H1 (cell line): ENCODE measurements at regions not wholly inside any gene's neighbourhood (a gene's known extent, or its start where the extent isn't known, plus 50 kb on each side); places are given as distances from the start of the nearest gene placed in this dataset.

Experiments
- CTCF ChIA-PET: fragments of 300-600 bp; sonication (Branson Sonifier 250); formaldehyde crosslinking; loops from one replicate; lab custom pipeline; 2021; ENCODE audit not compliant: partially characterized antibody; lab: Charles Lee
- POLR2A ChIA-PET: fragments of 300-600 bp; sonication (Branson Sonifier 250); formaldehyde crosslinking; loops from one replicate; lab custom pipeline; 2021; ENCODE audit warnings: inconsistent platforms; ENCODE audit not compliant: partially characterized antibody; lab: Charles Lee
- DNase-seq, 2 experiments: peaks; one replicate each; pipeline versions ENCODE4 v3.0.0 to v3.0.0-alpha.2; 2010 to 2022; ENCODE audit warnings: low spot score in 2 of 2, low read depth in 1 of 2, mixed read lengths in 1 of 2
- FAIRE-seq: peaks from 2 replicates; lab custom pipeline; 2011; peaks lifted over from hg19 to GRCh38; lab: Jason Lieb, UNC
- H2AFZ ChIP-seq: 2 replicates; pipeline ENCODE4 v1.8.1; 2012; ENCODE audit warnings: low read length, inconsistent platforms
- H2AK5ac ChIP-seq: 2 replicates; pipeline ENCODE4 v1.6.1; 2013; ENCODE audit warnings: low read depth, low read length
- H2BK120ac ChIP-seq: replicated peaks from 2 replicates; pipeline ENCODE3; 2013; ENCODE audit warnings: low read depth, low read length, inconsistent platforms
- H2BK12ac ChIP-seq: 2 replicates; pipeline ENCODE4 v1.6.1; 2013; ENCODE audit warnings: low read depth, low read length
- H2BK15ac ChIP-seq: 2 replicates; pipeline ENCODE4 v1.6.1; 2013; ENCODE audit warnings: low read length
- H2BK20ac ChIP-seq: 2 replicates; pipeline ENCODE4 v1.6.1; 2013; ENCODE audit warnings: low read length
- H2BK5ac ChIP-seq: 2 replicates; pipeline ENCODE4 v1.6.1; 2013; ENCODE audit warnings: low read depth, low read length
- H3K14ac ChIP-seq: 2 replicates; pipeline ENCODE4 v1.6.1; 2013; ENCODE audit warnings: inconsistent platforms; ENCODE audit not compliant: insufficient read length
- H3K18ac ChIP-seq: 2 replicates; pipeline ENCODE4 v1.6.1; 2013; ENCODE audit warnings: low read length; ENCODE audit errors: extremely low read depth
- H3K23ac ChIP-seq: 2 replicates; pipeline ENCODE4 v1.6.1; 2013; ENCODE audit warnings: inconsistent platforms; ENCODE audit not compliant: insufficient read length
- H3K23me2 ChIP-seq: 2 replicates; pipeline ENCODE4 v1.6.1; 2013; ENCODE audit warnings: low read depth, low read length
- H3K27ac ChIP-seq: 2 replicates; pipeline ENCODE4 v1.6.1; 2011; ENCODE audit warnings: low read depth, low read length, inconsistent platforms
- H3K27me3 ChIP-seq, 4 experiments: replicated peaks in 1 of 4; 1 replicate in 1 of 4; 2 replicates in 3 of 4; pipeline versions ENCODE4 v1.6.1 to v1.8.1; 2011 to 2013; ENCODE audit warnings: low read length in 3 of 4, mild to moderate bottlenecking in 3 of 4, inconsistent platforms in 2 of 4, mixed read lengths in 2 of 4, moderate library complexity in 1 of 4; ENCODE audit not compliant: control insufficient read depth in 3 of 4, insufficient read depth in 3 of 4; ENCODE audit errors: extremely low read depth in 1 of 4
- H3K36me3 ChIP-seq, 4 experiments: 2 replicates each; pipeline versions ENCODE4 v1.6.1 to v1.8.1; 2011 to 2013; ENCODE audit warnings: mild to moderate bottlenecking in 4 of 4, low read length in 3 of 4, moderate library complexity in 2 of 4, control low read depth in 1 of 4, inconsistent platforms in 1 of 4; ENCODE audit not compliant: insufficient read depth in 4 of 4, control insufficient read depth in 2 of 4
- H3K4ac ChIP-seq: replicated peaks from 2 replicates; pipeline ENCODE3; 2013; ENCODE audit warnings: low read length, low read depth, mixed read lengths, inconsistent platforms; ENCODE audit not compliant: insufficient read length
- H3K4me1 ChIP-seq, 4 experiments: replicated peaks in 1 of 4; 1 replicate in 1 of 4; 2 replicates in 3 of 4; pipeline versions ENCODE4 v1.6.1 to v1.8.1; 2011 to 2013; ENCODE audit warnings: low read length in 3 of 4, inconsistent platforms in 2 of 4, mixed read lengths in 1 of 4; ENCODE audit not compliant: insufficient read depth in 4 of 4, control insufficient read depth in 3 of 4
- H3K4me2 ChIP-seq, 2 experiments: 2 replicates each; pipeline versions ENCODE4 v1.6.1 to v1.8.1; 2011 to 2013; ENCODE audit warnings: low read depth in 2 of 2, low read length in 2 of 2, control low read depth in 1 of 2, inconsistent platforms in 1 of 2, mild to moderate bottlenecking in 1 of 2; ENCODE audit not compliant: insufficient read depth in 1 of 2
- H3K4me3 ChIP-seq, 4 experiments: fragments of 200-600, 300-600 bp in 1 of 4; sonication (generic), shearing (Covaris generic), sonication (Bioruptor Twin) in 1 of 4; 2 replicates each; pipeline versions ENCODE4 v1.5.1 to v1.8.1; 2011 to 2016; ENCODE audit warnings: low read length in 4 of 4, low read depth in 3 of 4, control low read depth in 2 of 4, inconsistent platforms in 2 of 4, mild to moderate bottlenecking in 2 of 4, mixed read lengths in 1 of 4, moderate library complexity in 1 of 4; ENCODE audit not compliant: insufficient read depth in 2 of 4; ENCODE audit errors: extremely low read depth in 1 of 4
- H3K56ac ChIP-seq: replicated peaks from 2 replicates; pipeline ENCODE3; 2013; ENCODE audit warnings: low read depth, mild to moderate bottlenecking, mixed read lengths, low read length, inconsistent platforms; ENCODE audit not compliant: insufficient read length
- H3K79me1 ChIP-seq: 2 replicates; pipeline ENCODE4 v1.6.1; 2013; ENCODE audit warnings: low read depth, low read length, control low read depth
- H3K79me2 ChIP-seq, 2 experiments: 2 replicates each; pipeline versions ENCODE4 v1.6.1 to v1.8.1; 2012 to 2013; ENCODE audit warnings: low read length in 2 of 2, mild to moderate bottlenecking in 2 of 2, inconsistent platforms in 1 of 2; ENCODE audit not compliant: insufficient read depth in 2 of 2, control insufficient read depth in 1 of 2
- H3K9ac ChIP-seq, 4 experiments: replicated peaks in 1 of 4; 1 replicate in 1 of 4; 2 replicates in 3 of 4; pipeline versions ENCODE4 v1.6.1 to v1.8.1; 2011 to 2013; ENCODE audit warnings: low read depth in 3 of 4, low read length in 3 of 4, control low read depth in 2 of 4, mild to moderate bottlenecking in 2 of 4, moderate library complexity in 2 of 4, inconsistent platforms in 1 of 4; ENCODE audit errors: extremely low read depth in 1 of 4
- H3K9me3 ChIP-seq, 2 experiments: 2 replicates each; pipeline versions ENCODE4 v1.6.1 to v1.8.1; 2012 to 2013; ENCODE audit warnings: mild to moderate bottlenecking in 2 of 2, moderate library complexity in 2 of 2, control low read depth in 1 of 2, inconsistent platforms in 1 of 2, low read depth in 1 of 2, low read length in 1 of 2, mixed read lengths in 1 of 2; ENCODE audit not compliant: insufficient read depth in 2 of 2
- H4K20me1 ChIP-seq, 2 experiments: replicated peaks in 1 of 2; 2 replicates each; pipeline versions ENCODE3 to v1.8.1; 2011 to 2013; ENCODE audit warnings: inconsistent platforms in 2 of 2, low read length in 2 of 2, mild to moderate bottlenecking in 1 of 2; ENCODE audit not compliant: insufficient read depth in 2 of 2, control insufficient read depth in 1 of 2
- H4K5ac ChIP-seq: 2 replicates; pipeline ENCODE4 v1.6.1; 2013; ENCODE audit warnings: low read length, low read depth, mixed read lengths, inconsistent platforms; ENCODE audit not compliant: insufficient read length
- H4K8ac ChIP-seq: 2 replicates; pipeline ENCODE4 v1.8.0; 2013; ENCODE audit warnings: mild to moderate bottlenecking, moderate library complexity, low read length, inconsistent platforms; ENCODE audit not compliant: insufficient read depth; ENCODE audit errors: extremely low read depth
- H4K91ac ChIP-seq: replicated peaks from 2 replicates; pipeline ENCODE3; 2013; ENCODE audit warnings: low read length, mixed read lengths, inconsistent platforms; ENCODE audit not compliant: insufficient read length
- CREB1 ChIP-seq: IDR thresholded peaks from 2 replicates; pipeline ENCODE4 v1.6.1; 2012; ENCODE audit warnings: inconsistent platforms
- NRF1 ChIP-seq: IDR thresholded peaks from 2 replicates; pipeline ENCODE4 v1.6.1; 2011; ENCODE audit warnings: mild to moderate bottlenecking, low read depth, low read length, improper control_type of control experiment
- SAP30 ChIP-seq: fragments of 300-600 bp; sonication (generic); IDR thresholded peaks from 2 replicates; pipeline ENCODE4 v1.7.1; 2012; ENCODE audit warnings: low read length, moderate library complexity, mild to moderate bottlenecking, inconsistent platforms; ENCODE audit not compliant: insufficient read depth, insufficient replicate concordance
- SIX5 ChIP-seq: IDR thresholded peaks from 2 replicates; pipeline ENCODE4 v1.6.1; 2011; ENCODE audit warnings: mild to moderate bottlenecking, low read depth, low read length
- WGBS, 2 experiments: shearing (Covaris generic) in 1 of 2; methylation state at CpG; one replicate each; pipeline versions ENCODE4 v1.1.6 to v1.1.7; 2013 to 2015; ENCODE audit warnings: low lambda C conversion rate in 2 of 2, mixed read lengths in 2 of 2, inconsistent platforms in 1 of 2, low coverage in 1 of 2, missing lambda C conversion rate in 1 of 2; ENCODE audit not compliant: insufficient replicate concordance in 2 of 2, insufficient coverage in 1 of 2, insufficient read length in 1 of 2; ENCODE audit errors: extremely low coverage in 1 of 2, missing lambda C conversion rate in 1 of 2; 5-methylcytosine and 5-hydroxymethylcytosine counted together
- TF ChIP-seq, protein P1 (sequence below): IDR thresholded peaks from 2 replicates; pipeline ENCODE4 v1.6.1; 2011; ENCODE audit warnings: low read length, improper control_type of control experiment

DNA sequence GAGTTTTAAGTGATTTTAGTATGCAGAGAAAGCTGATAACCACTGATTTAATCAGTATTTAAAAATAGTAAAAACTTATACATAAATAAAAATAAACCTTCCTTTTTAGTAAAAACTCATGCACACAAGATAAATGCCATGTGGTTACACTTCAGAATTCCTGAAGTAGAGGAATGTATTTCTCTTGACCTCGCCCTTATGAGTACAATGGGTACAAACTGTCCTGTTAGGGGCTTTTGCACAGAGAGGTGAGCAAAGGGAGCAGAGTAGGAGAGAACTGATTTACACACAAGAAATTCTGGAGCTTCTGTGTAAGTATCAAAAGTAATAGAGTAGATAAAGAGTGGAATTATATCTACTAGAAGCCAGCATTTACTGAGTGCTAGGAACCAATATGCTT, 279.6 kb downstream of the PPP1R3A start:
- no peak overlapping the region for H3K23ac ChIP-seq
- no peak overlapping the region for H2AK5ac ChIP-seq
- ChIA-PET CTCF (no interaction called here), POLR2A (no interaction called here)
- H3K79me2 ChIP-seq: no peaks in the 10 kb centered on the region
- no peak overlapping the region for H2BK120ac ChIP-seq
- H3K9me3 ChIP-seq: peaks cover 7 to 23% of the 10 kb centered on the region in 2 experiments; a peak in 2 of 4 replicates
- no peak overlapping the region for H2BK15ac ChIP-seq
- no peaks in the 10 kb centered on the region for H3K36me3 ChIP-seq
- H4K5ac ChIP-seq: no peak overlapping the region
- DNase-seq (no peak), FAIRE-seq (no peak)
- 64% methylated on average over 1 of the region's 1 CpG; no CpG with 5 or more reads in 1 of the 2 experiments for WGBS, 2 experiments
- no peak overlapping the region for H3K27ac ChIP-seq
- H2AFZ ChIP-seq: no peak overlapping the region
- no peak overlapping the region for H2BK5ac ChIP-seq
- no peak overlapping the region for H3K4me3 ChIP-seq
- H3K23me2 ChIP-seq: no peaks in the 10 kb centered on the region
- no peak overlapping the region for H3K4me2 ChIP-seq
- no peaks in the 10 kb centered on the region for H3K4me1 ChIP-seq
- H4K91ac ChIP-seq: no peak overlapping the region
- no peak overlapping the region for H2BK12ac ChIP-seq
- no peak overlapping the region for H3K56ac ChIP-seq
- H3K9ac ChIP-seq: no peak overlapping the region
- H3K18ac ChIP-seq: no peak overlapping the region
- H3K27me3 ChIP-seq: no peaks in the 10 kb centered on the region
- H2BK20ac ChIP-seq: no peak overlapping the region
- no peaks in the 10 kb centered on the region for H4K20me1 ChIP-seq
- H3K14ac ChIP-seq: no peak overlapping the region
- no peak overlapping the region for H4K8ac ChIP-seq
- H3K4ac ChIP-seq: no peak overlapping the region
- H3K79me1 ChIP-seq: no peaks in the 10 kb centered on the region
- TF ChIP-seq NRF1 (no peak), SAP30 (no peak), CREB1 (no peak), SIX5 (no peak)
- TF ChIP-seq, protein P1, sequence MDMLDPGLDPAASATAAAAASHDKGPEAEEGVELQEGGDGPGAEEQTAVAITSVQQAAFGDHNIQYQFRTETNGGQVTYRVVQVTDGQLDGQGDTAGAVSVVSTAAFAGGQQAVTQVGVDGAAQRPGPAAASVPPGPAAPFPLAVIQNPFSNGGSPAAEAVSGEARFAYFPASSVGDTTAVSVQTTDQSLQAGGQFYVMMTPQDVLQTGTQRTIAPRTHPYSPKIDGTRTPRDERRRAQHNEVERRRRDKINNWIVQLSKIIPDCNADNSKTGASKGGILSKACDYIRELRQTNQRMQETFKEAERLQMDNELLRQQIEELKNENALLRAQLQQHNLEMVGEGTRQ: no peak
